ENCODE measurements at regions not wholly inside any gene's neighbourhood (a gene's known extent, or its start where the extent isn't known, plus 50 kb on each side); places are given as distances from the start of the nearest gene placed in this dataset.

GRCh38 chr7:67610897-67611296, 614.3 kb downstream of the TYW1 start:
- BruUV-seq (replicated peaks): no TSS peak
- Histone ChIP-seq H3K56ac (ENCODE audit: extremely low read depth, insufficient read depth, low read length) (no peak overlapping the region), H3K4me2 (ENCODE audit: low read depth, low read length) (no peak overlapping the region), H2AFZ (replicated peaks; ENCODE audit: low read length, poor library complexity) (no peak overlapping the region), H4K91ac (ENCODE audit: insufficient read depth, low read depth, low read length) (no peak overlapping the region), H3K27ac (ENCODE audit: insufficient read depth, low read length) (no peak overlapping the region), H3K9ac (ENCODE audit: low read depth, low read length) (no peak overlapping the region), H3K23ac (ENCODE audit: low read depth, low read length) (no peak overlapping the region), H3K9me3 (ENCODE audit: control insufficient read depth, insufficient read depth, low read length) (peaks cover 14% of the 10 kb centered on the region), H3K18ac (ENCODE audit: low read depth, low read length) (no peak overlapping the region), H3K4me1 (ENCODE audit: control insufficient read depth, insufficient read depth, low read length) (no peaks in the 10 kb centered on the region), H3K9me1 (ENCODE audit: insufficient read depth, low read length) (no peaks in the 10 kb centered on the region), H3K79me1 (ENCODE audit: low read depth in 1 of 2, low read length in 2 of 2) (no peaks in the 10 kb centered on the region), H3K14ac (replicated peaks; ENCODE audit: low read depth, low read length) (no peak overlapping the region), H4K5ac (ENCODE audit: low read depth, low read length) (no peak overlapping the region), H3K4ac (ENCODE audit: low read depth, low read length) (no peak overlapping the region), H2AK9ac (replicated peaks; ENCODE audit: low read depth, low read length, poor library complexity) (no peak overlapping the region), H3K4me3 (ENCODE audit: insufficient read depth, low read depth, low read length) (no peak overlapping the region), H4K20me1 (ENCODE audit: insufficient read depth, low read length) (no peaks in the 10 kb centered on the region), H2AK5ac (ENCODE audit: low read depth, low read length) (no peak overlapping the region), H2BK5ac (ENCODE audit: low read depth, low read length, poor library complexity, severe bottlenecking) (no peak overlapping the region), H4K8ac (ENCODE audit: low read depth in 2 of 2, low read length in 2 of 2) (no peak overlapping the region), H3K27me3 (ENCODE audit: control insufficient read depth, insufficient read depth, low read length) (no peaks in the 10 kb centered on the region), H2BK120ac (ENCODE audit: low read depth, low read length) (no peak overlapping the region), H2BK20ac (ENCODE audit: low read depth, low read length) (no peak overlapping the region), H2BK15ac (ENCODE audit: low read depth, low read length) (no peak overlapping the region), H3K36me3 (ENCODE audit: control insufficient read depth, insufficient read depth, low read length) (no peaks in the 10 kb centered on the region)
- CTCF ChIA-PET: no interaction called here
- in situ Hi-C loops (cut with MboI; ENCODE audit: low sequenced_read_pairs): no loop called here
- WGBS, 2 experiments (ENCODE audit: extremely low coverage in 2 of 2, insufficient read length in 1 of 2): 58% methylated on average over 2 of the region's 6 CpGs; no CpG with 5 or more reads in 1 of the 2 experiments
- TF ChIP-seq SMC3 (IDR thresholded peaks at IDR 0.05; ENCODE audit: low read depth, low read length) (no peak), NFE2L2 (IDR thresholded peaks at IDR 0.05; ENCODE audit: low read depth, low read length) (no peak), CEBPB (IDR thresholded peaks at IDR 0.05; ENCODE audit: low read depth, low read length) (no peak), USF2 (IDR thresholded peaks at IDR 0.05; ENCODE audit: low read depth, low read length) (no peak), ELK1 (IDR thresholded peaks at IDR 0.05; ENCODE audit: borderline replicate concordance, low read depth, low read length) (no peak), RCOR1 (IDR thresholded peaks at IDR 0.05; ENCODE audit: insufficient replicate concordance, low read length) (no peak), CHD1 (IDR thresholded peaks at IDR 0.05; ENCODE audit: low read depth, low read length) (no peak), POLR2A (IDR thresholded peaks at IDR 0.05; ENCODE audit: low read depth, low read length) (no peak), CTCF (conservative IDR thresholded peaks at IDR 0.05; ENCODE audit: low read depth, low read length) (no peak), RFX5 (IDR thresholded peaks at IDR 0.05; ENCODE audit: low read depth, low read length) (no peak), BHLHE40 (IDR thresholded peaks at IDR 0.05; ENCODE audit: low read depth, low read length) (no peak), MXI1 (IDR thresholded peaks at IDR 0.05; ENCODE audit: borderline replicate concordance, low read depth, low read length) (no peak), MAFK (IDR thresholded peaks at IDR 0.05; ENCODE audit: low read depth, low read length) (no peak), MAZ (IDR thresholded peaks at IDR 0.05; ENCODE audit: borderline replicate concordance, low read depth, low read length) (no peak), FOS (IDR thresholded peaks at IDR 0.05; ENCODE audit: low read depth, low read length) (no peak), RAD21 (IDR thresholded peaks at IDR 0.05; ENCODE audit: low read length) (no peak)
- dilution Hi-C loops (cut with HindIII; ENCODE audit: low sequenced_read_pairs, unreplicated experiment): no loop called here
- no peak for ATAC-seq (ENCODE audit: low read depth)
- intact Hi-C loops (cut with micrococcal nuclease): no loop called here
- POLR2A ChIA-PET (ENCODE audit: unreplicated experiment): no interaction called here
- no peak for DNase-seq

All from IMR-90 (cell line).